Skeletal muscle cell (primary cell): ENCODE measurements at regions not wholly inside any gene's neighbourhood (a gene's known extent, or its start where the extent isn't known, plus 50 kb on each side); places are given as distances from the start of the nearest gene placed in this dataset.
A peak's percentile ranks its signal among the peaks of the same experiment; 100 is the strongest.

ENCODE experiments used
- DNase-seq: peaks from one replicate; pipeline ENCODE4 v3.0.0-alpha.2; 2010; ENCODE audit warnings: low read depth
- H3K4me3 ChIP-seq: 2 replicates; pipeline ENCODE4 v1.5.1; 2011; ENCODE audit warnings: low read depth, mild to moderate bottlenecking, control low read depth, low read length, moderate library complexity

DNA sequence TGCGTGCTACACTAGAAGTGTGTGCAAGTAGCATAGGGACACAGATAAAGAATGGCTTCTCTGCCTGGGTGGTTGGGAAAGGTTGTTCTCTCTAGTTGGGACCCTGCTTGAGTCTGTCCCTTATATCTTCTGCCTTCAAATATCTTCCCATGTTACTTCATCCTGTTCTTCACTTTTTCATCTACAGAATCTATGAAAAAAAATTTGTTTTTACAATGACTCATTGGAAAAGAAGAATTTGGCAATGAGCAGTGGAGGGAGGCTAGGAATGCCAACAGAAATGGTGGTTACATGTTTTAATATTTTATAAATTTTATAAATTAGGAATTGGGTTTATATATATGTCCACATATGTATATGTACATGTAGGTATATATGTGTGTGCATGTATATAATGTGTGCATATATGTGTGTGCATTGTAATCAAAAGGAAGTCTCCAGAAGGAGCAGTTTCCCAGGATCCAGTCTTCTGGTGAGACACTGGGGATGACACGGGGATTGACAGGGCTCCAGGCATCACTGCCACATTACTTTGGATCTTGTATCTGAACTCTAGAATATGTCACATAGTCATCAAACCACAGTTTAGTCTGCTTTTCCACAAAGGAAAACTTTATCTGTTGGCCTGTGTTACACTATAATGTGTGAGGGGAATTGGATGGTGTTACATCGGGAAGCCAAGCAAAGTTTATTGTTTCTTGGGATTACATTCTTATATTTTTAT, 75.3 kb upstream of the RIPOR2 start:
- H3K4me3 ChIP-seq = no peak overlapping the region
- DNase-seq = peak; percentile 38

DNA sequence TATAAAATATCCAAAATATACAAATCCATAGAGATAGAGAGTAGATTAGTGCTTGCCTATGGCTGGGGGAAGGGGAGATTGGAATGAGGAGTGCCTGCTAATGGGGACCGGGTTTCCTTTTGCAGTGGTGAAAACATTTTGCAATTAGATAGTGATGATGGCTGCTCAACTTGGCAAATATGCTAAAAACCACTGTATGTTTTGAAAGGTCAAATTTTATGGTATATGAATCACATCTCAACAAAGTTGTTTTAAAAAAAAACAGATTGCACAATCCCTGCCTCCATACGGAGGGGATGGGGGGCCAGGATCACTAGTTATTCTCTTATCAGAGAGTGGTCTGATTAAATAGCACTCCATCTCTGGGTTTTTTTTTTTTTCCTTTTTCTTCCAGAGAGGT, 76.9 kb upstream of the RIPOR2 start:
- H3K4me3 ChIP-seq = no peak overlapping the region
- peak; percentile 62 for DNase-seq

DNA sequence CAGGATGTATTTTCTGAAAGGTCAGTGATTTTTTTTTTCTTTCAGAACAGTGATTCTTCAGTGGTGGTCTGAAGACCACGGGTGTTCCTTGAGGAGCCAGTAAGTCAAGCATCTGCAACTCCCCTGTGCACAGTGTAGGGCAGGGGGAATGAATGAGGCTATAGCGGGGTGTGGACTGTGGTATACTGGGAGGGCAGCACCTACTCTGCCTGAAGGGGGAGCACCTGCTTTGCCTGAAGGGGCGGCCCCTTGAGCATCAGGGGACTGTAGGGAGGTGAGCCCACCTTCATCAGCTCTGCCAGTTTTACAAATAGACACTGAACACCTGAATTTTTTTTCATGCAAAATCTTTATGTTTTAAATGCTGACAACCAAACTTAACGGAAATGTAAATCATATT, 77.5 kb upstream of the RIPOR2 start:
- no peak overlapping the region for H3K4me3 ChIP-seq
- DNase-seq = no peak

DNA sequence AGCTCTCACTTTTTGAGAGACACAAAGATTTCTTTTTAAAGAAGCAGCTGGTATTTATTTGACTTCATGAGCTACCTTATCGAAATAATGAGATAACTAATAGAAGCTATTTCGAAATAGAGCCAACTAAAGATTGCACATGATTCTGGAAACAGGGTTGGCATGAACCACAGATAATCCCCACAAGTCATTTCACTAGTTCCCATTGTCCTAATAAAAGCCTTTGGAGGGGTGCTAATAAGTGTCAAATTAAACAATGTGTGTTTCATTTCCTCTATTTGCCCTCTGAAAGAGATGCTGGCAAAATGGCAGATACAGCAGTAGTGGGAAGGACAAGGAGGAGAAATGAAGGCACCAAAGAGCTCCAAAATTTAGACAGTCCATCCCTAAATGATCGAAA, 78.6 kb upstream of the RIPOR2 start:
- H3K4me3 ChIP-seq = no peak overlapping the region
- DNase-seq = no peak

DNA sequence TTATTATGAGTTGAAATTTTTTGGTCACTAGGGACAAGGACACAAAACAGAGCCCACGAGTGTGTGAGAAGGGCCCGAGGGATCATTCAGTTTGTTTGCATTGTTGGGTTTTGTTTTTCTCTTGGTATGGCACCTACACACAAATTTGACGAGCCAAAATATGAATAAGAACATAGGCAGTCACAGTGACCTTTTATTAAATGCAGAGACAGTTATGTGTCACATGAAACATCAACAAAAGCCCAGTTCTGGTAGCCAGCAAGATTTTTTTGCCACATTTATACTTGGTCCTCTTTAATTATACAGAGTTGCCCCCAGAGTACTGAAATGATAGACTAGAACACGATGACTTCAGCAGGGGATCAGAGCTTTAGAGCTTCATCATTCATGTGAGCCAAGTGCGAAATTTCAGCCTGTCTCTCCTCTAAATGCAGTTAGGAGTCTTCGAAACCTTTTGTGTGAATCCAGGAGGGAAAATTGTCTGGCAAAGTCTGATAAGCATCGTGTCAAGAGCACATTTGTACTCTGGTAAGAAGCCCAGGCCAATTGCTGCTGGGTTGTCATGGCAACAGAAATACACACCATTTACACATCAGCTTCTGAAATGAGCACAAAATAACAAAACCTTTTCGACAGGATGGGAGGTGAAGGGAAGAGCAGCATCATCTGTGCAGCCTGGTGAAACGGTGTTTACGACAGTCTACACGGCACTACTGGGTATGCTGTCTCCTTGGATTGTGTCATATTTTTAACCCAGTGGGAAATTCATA, 79.2 kb upstream of the RIPOR2 start:
- peak; percentile 53 for DNase-seq
- H3K4me3 ChIP-seq = no peak overlapping the region

DNA sequence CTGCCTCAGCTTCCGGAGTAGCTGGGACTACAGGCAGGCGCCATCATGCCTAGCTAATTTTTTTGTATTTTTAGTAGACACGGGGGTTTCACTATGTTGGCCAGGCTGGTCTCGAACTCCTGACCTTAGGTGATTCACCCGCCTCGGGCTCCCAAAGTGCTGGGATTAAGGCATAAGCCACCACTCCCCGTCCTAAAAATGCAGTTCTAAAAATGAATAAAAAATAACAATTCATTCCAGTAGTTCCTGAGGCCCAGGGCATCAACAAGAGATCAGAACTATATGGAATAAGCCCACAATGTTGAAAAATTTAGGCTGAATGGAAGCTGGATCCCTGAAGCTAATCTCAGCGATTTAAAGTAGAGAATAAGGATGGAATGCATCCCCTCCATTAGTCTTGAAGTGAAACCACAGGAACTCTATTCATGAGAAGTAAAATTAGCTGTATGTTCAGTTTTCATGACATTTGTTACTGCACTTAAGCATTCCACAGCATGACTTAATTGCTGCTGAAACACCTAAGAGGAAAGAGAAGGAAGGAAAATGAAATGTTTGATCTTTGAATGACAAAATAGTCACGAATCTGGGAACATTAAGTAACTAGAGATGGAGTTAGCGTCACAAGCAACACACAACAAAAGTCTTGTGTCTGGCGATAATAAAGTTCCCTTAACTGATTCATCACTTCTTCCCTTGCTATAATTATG, 80.4 kb upstream of the RIPOR2 start:
- no peak for DNase-seq
- no peak overlapping the region for H3K4me3 ChIP-seq

DNA sequence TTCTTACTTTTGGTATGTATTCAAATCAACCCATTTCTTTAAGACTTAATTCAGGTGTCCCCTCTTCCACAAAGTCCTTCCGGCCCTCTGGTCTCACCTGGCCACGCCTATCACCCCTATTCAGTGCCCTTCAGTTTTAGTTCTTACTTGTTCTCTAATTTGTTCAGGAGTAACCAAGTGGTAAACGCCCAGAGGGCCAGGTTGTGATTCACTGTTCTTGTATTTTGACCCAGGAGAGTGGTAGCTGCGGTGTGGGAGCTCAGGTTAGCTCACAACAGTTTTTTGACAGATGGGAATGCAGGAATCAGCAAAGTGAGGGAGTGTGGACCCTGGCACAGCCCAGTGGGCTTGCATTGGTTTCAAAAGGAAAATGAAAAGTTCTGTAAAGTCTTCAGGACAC, 81.7 kb upstream of the RIPOR2 start:
- no peak for DNase-seq
- no peak overlapping the region for H3K4me3 ChIP-seq

DNA sequence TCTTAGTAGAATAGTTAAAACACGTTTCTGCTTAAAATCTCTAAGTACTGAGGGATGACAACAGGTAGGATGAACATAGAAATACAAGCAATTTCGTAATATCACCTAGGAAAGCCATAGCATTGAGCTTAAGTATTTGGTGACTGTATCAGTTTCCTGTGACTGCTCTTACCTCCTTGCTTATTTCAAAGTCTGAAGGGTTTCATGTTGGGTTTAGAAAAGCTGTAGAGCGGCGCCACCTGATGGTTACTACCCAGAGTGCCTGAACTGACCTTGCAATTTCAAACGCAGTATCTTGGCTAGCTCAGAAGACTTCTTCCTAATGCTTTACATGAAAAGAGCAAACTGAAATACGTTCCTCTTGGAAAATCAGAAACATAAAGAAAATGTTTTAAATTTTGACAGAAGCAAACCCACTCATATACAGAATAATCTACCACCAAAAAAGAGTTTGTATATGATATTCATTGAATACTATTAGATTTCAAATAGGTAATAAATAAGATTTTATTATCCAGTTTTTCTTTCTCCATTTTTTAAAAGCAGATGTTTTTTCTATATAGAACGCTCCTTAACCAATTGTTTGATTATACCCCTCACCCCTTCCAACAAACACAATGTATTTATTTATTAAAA, 82.3 kb upstream of the RIPOR2 start:
- no peak overlapping the region for H3K4me3 ChIP-seq
- peak; percentile 36 for DNase-seq

DNA sequence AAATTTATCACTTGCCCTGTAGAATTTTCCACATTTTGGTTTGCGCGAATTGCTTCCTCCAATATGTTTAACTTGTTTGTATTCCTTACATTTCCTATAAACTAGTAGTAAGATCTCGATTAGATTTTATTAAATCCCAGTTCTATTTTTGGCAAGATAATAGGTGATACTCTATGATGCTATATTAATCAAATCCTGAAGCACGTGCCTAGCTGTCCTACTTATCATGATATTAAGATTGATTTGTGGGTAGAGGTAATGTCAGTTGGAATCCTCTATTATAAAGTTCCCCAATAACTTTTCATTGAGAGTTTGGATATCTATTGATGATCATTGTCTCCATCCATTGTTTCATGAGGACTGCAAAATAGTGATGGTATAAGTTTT, 82.8 kb upstream of the RIPOR2 start:
- DNase-seq = no peak
- H3K4me3 ChIP-seq = no peak overlapping the region

DNA sequence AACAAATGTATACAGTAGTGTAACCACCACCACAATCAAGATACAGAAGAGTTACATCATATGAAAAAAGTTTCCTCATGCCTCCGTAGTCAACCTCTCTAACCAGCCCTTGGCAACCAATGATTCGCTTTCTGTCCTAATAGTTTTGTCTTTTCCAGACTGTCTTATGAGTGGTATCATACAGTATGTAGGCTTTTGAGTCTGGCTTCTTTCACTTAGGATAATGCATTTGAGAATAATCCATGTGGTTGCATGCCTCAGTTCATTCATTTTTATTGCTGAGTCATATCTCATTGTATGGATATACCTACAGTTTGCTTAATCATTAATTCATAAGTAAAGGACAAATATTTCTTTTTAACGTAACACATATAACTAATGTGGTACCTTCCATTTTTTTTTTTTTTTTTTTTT, 86.4 kb upstream of the RIPOR2 start:
- no peak for DNase-seq
- H3K4me3 ChIP-seq = no peak overlapping the region

DNA sequence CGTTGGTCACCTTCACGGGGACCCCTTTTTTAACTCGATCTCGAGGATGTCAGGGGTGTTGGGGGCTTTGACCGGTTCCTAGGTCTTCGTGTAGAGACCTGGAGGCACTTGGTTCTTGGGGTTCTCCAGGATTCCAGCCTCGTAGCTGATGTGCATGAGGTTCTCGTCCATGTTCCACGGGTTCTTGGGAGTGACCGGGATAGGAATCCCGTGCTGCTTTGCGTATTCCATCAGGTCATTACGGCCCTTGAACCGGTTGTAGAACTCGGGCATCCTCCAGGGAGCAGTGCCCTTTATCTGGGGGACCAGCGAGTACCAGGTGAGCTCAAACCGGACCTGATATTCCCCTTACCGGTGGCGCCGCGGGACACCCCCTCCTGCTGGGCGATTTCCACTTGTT, 88.0 kb upstream of the RIPOR2 start:
- no peak for DNase-seq
- H3K4me3 ChIP-seq = no peak overlapping the region

DNA sequence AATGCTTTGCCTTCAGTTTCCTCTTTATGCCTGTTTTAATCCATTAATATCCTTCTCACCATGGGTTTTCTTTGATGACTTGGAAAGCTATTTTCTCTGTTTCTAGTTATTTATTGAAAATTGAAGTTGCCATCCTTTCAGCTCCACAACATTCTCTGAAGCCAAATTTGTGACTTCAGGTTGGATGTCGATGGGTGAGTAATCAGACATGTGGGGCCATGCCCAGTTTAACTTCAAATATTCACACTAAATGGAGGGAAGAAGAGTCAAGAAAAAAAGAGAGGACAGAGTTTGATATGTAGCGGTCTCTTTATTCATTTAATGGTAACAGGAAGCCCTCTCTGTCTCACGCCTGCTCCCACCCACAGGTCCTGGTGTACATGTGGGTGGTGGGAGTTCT, 89.1 kb upstream of the RIPOR2 start:
- no peak overlapping the region for H3K4me3 ChIP-seq
- no peak for DNase-seq

DNA sequence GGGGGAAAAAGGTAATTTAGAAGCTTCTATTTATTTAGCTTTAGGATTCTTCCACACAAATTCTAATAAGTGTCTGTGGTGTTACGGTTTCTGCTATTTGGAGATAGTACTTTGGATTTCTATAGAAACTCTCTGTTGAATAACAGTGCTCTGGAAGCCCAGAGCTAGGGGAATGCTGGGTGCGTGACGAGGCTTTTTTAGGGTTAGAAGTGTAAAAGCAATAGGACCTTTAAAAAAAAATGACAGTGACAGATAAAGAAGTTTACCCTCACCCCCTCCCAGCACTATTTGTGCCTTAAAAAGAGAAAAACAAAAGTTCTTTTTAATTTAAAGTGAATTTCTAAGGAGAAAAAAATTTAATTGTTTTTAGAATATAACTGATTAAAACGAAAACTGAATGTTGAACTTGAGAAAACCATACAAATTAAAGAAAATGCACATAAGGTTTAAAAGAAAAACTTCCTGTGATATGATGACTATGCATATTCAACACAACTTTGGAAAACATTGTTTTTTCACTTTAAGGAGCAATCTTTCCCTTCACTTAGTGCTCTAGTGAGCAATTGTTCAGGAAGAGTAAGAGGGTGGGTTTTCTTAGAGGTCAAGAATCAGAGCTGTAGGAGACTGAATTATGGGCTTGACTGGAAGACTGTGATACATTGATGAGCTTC, 89.6 kb upstream of the RIPOR2 start:
- no peak for DNase-seq
- H3K4me3 ChIP-seq = no peak overlapping the region

DNA sequence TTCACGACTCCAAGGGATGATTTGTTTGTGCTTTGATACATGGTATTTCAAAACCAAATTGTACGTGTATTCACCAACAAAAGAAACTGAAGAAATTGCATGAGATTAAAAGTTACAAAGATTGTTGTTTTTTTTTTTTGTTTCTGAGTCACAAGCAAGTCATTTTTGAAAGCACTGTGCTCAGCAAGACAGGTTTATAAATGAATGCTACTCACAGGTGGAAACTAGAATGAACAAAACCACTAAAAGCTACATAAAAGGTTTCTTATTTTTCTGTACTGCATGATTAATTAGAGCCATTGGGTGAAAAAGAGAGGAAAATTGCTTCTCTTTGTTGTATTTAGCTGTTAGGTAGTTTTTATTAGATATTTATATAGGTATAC, 90.2 kb upstream of the RIPOR2 start:
- DNase-seq = no peak
- no peak overlapping the region for H3K4me3 ChIP-seq

DNA sequence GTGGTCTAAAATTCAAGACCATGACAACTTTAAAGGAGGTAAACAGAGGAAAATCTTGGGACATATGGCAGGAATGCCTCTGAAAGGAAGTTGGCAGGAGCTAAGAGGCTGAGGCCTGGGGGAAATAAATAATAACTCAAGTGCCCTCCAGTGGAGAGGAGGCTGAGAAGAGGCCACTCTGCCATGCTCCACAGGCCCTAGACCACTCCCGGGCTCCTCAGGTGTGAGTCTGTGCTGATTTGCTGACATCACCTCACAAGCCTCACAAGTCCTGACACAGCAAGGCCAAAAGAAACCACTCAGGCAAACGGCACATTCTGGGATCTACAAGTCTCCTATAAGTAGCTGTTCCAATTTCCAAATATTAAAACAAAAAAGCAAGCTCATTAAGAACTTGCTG, 91.0 kb upstream of the RIPOR2 start:
- no peak for DNase-seq
- no peak overlapping the region for H3K4me3 ChIP-seq

DNA sequence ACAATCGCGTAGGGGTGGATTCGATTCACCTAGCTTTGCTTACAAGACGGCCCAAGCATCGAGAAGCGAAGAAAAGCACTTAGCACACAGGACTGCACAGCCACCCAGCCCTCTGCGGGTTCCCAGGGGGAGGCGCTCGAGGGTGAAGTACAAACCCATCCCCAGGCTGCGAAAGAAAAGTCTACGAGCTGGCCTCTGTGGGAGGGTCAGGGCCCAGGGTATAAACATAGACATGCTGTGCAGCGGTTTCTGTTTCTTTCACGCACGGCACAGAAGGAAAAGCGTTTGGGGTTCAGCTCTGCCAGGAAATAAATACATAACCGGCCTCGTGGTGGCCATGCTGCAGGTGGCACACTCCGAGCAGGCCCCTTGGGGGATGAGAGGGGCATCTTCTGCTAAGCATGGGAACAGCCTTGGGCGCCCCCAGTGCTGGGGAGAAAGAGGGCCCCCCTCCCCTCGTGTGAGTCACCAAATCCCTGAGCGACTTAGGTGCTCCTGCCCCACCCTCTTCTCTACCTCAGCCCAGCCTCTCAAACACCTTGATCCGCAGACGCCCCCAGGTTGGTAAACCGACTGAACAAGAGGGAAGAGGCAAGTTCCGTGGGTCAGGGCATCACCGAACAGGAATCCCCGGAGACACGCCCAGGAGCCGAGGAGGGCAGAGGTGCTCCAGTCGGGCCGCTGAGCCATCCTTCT, 91.6 kb upstream of the RIPOR2 start:
- no peak for DNase-seq
- no peak overlapping the region for H3K4me3 ChIP-seq

DNA sequence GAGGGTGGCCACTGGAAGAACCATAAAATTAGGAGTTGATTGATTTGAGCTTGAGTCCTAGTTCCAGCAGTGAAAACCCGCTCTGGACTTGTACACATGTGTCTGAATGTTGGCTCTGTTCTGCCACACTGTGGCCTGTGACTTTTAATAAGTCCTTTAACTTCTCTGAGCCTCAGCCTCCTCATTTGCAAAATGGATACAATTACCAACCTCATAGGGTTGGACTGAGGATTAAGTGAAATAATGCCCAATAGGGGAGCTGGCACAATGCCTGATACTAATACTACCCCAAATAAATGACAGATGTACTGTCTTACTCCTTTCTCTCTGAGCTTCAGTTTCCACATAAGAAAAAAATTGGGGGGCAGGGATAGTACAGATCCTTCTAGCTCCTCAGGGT, 92.6 kb upstream of the RIPOR2 start:
- no peak overlapping the region for H3K4me3 ChIP-seq
- DNase-seq = no peak

DNA sequence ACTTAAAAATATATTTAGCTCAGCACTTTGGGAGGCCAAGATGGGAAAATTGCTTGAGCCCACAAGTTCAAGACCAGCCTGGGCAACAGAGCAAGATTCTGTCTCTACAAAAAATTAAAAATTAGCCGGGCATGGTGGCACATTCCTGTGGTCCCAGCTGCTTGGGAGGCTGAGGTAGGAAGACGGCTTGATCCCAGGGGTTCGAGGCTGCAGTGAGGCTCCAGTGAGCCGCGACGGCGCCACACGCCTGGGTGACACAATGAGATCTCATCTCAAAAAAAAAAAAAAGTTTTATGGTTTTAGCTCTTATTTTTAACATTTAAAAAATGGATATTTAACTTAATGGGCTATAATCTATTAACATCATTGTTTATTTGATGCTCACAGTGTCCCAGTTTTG, 97.2 kb upstream of the RIPOR2 start:
- H3K4me3 ChIP-seq = no peak overlapping the region
- no peak for DNase-seq

DNA sequence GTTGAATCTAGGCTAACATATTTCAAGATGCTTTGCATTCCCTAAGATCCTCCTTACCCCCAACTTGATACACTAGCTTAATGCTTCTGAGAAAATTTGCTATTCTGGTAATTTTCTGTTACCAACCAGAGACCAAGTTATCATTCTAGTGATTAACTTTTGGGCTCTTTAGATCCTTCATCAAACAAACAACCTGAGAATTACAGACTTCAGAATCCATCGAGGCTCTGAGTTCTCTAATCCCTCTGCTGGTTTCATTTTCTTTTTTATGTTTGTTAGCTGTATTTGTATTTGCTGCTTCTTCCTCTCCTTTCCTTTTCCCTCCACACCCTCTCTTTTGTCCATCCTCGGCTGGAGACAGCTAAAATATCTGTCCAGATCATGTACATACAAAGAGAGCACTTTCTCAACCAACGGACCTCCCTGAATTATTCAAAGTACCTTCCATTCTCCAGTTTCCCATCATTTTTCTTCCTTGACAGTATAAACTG, 98.7 kb upstream of the RIPOR2 start:
- DNase-seq = no peak
- H3K4me3 ChIP-seq = no peak overlapping the region
